COLO668 (cell line): ENCODE measurements at regions not wholly inside any gene's neighbourhood (a gene's known extent, or its start where the extent isn't known, plus 50 kb on each side); places are given as distances from the start of the nearest gene placed in this dataset.
"Not testable (repeated sequence)": the region's sequence is repeated elsewhere in the genome, so short reads cannot be mapped to it uniquely, and the experiment has no call there.

Source experiments
- DNase-seq: peaks from one replicate; lab custom pipeline; 2025; ENCODE audit not compliant: unreplicated experiment; lab: John Stamatoyannopoulos, UW

- not testable (repeated sequence) for DNase-seq
Observed at GRCh38 chr7:66456431-66456830, 172.2 kb upstream of the KCTD7 start.

GRCh38 chr7:66458991-66459390 is 169.7 kb upstream of the KCTD7 start:
- DNase-seq: not testable (repeated sequence)

- DNase-seq: not testable (repeated sequence)
Observed at GRCh38 chr7:66459783-66460413, 168.8 kb upstream of the KCTD7 start.

- no peak for DNase-seq
Observed at GRCh38 chr7:66460921-66461361, 167.7 kb upstream of the KCTD7 start.

- not testable (repeated sequence) for DNase-seq
Observed at GRCh38 chr7:66461397-66461796, 167.3 kb upstream of the KCTD7 start.

- DNase-seq: not testable (repeated sequence)
Observed at GRCh38 chr7:66462831-66463230, 165.8 kb upstream of the KCTD7 start.

GRCh38 chr7:66464059-66464458 is 164.6 kb upstream of the KCTD7 start:
- no peak for DNase-seq

GRCh38 chr7:66466081-66466600 is 162.5 kb upstream of the KCTD7 start:
- no peak for DNase-seq

GRCh38 chr7:66467887-66468286 is 160.8 kb upstream of the KCTD7 start:
- DNase-seq: no peak

- DNase-seq: not testable (repeated sequence)
Observed at GRCh38 chr7:66473064-66473463, 155.6 kb upstream of the KCTD7 start.

GRCh38 chr7:66474441-66474840 is 154.2 kb upstream of the KCTD7 start:
- no peak for DNase-seq

- DNase-seq: not testable (repeated sequence)
Observed at GRCh38 chr7:66476056-66476455, 152.6 kb upstream of the KCTD7 start.

GRCh38 chr7:66477822-66478397 is 150.8 kb upstream of the KCTD7 start:
- DNase-seq: not testable (repeated sequence)

GRCh38 chr7:66481229-66481628 is 147.5 kb upstream of the KCTD7 start:
- DNase-seq: not testable (repeated sequence)

- not testable (repeated sequence) for DNase-seq
Observed at GRCh38 chr7:66489065-66489464, 139.6 kb upstream of the KCTD7 start.

GRCh38 chr7:66489741-66490140 is 138.9 kb upstream of the KCTD7 start:
- not testable (repeated sequence) for DNase-seq

GRCh38 chr7:66490979-66491378 is 137.7 kb upstream of the KCTD7 start:
- peak; percentile 38 for DNase-seq

GRCh38 chr7:66492405-66492804 is 136.3 kb upstream of the KCTD7 start:
- not testable (repeated sequence) for DNase-seq

- DNase-seq: peak; percentile 98
Observed at GRCh38 chr7:66493235-66494205, 135.2 kb upstream of the KCTD7 start.

- DNase-seq: no peak
Observed at GRCh38 chr7:66497346-66497745, 131.3 kb upstream of the KCTD7 start.

- no peak for DNase-seq
Observed at GRCh38 chr7:66500087-66500486, 128.6 kb upstream of the KCTD7 start.
